Retinal pigment epithelial cell (primary cell): ENCODE measurements at regions not wholly inside any gene's neighbourhood (a gene's known extent, or its start where the extent isn't known, plus 50 kb on each side); places are given as distances from the start of the nearest gene placed in this dataset.
A peak's percentile ranks its signal among the peaks of the same experiment; 100 is the strongest.

ENCODE experiments used
- DNase-seq: peaks from one replicate; pipeline ENCODE4 v3.0.0-alpha.2; 2010; ENCODE audit warnings: low read depth
- H3K4me3 ChIP-seq: 2 replicates; pipeline ENCODE4 v1.5.1; 2011; ENCODE audit warnings: mild to moderate bottlenecking, low read length, control low read depth, moderate library complexity
- TF ChIP-seq, protein P1 (sequence below): conservative IDR thresholded peaks from 2 replicates; pipeline ENCODE4 v1.5.1; 2011; ENCODE audit warnings: low read depth, low read length, control low read depth, inconsistent platforms

DNA sequence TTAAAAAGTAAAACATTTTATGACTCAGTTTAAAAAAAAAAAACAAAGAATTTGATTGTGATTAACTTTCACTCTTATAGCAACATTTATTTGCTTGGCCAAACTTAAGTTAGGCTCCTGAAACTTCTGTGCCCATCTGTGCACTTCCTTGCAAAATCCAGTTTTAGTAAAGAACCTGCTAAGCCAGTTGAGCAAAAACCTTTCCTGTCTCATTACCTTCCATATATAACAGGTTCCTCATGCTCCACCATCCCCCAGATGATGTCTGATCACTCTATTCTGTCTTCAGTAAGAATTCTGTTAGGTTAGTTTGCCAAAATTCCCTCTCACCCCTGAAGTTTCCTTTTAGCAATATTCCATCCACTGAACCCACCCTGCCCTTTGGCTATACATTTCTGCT lies 1200.5 kb downstream of the C4orf33 start:
- TF ChIP-seq, protein P1, sequence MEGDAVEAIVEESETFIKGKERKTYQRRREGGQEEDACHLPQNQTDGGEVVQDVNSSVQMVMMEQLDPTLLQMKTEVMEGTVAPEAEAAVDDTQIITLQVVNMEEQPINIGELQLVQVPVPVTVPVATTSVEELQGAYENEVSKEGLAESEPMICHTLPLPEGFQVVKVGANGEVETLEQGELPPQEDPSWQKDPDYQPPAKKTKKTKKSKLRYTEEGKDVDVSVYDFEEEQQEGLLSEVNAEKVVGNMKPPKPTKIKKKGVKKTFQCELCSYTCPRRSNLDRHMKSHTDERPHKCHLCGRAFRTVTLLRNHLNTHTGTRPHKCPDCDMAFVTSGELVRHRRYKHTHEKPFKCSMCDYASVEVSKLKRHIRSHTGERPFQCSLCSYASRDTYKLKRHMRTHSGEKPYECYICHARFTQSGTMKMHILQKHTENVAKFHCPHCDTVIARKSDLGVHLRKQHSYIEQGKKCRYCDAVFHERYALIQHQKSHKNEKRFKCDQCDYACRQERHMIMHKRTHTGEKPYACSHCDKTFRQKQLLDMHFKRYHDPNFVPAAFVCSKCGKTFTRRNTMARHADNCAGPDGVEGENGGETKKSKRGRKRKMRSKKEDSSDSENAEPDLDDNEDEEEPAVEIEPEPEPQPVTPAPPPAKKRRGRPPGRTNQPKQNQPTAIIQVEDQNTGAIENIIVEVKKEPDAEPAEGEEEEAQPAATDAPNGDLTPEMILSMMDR = no peak
- no peak overlapping the region for H3K4me3 ChIP-seq
- DNase-seq = no peak

DNA sequence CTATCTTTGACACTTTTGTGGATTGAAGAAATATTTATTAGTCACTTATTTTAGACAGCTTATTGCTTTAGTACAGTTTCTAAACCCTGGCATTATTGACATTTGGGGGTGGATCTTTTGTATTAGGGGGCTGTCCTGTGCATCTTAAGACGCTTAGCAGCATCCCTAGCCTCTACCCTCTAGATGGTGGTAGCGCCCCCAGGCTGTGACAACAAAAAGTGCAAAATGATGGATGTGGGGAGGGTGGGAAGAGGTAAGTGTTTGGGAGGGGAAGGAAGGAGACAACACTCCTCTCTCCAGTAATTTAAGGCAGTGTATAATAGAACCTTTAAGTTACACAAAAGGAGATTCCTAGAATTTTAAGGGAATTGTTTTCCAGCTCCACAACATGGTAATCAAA lies 1210.6 kb downstream of the C4orf33 start:
- no peak for DNase-seq
- TF ChIP-seq, protein P1 = peak; percentile 7

DNA sequence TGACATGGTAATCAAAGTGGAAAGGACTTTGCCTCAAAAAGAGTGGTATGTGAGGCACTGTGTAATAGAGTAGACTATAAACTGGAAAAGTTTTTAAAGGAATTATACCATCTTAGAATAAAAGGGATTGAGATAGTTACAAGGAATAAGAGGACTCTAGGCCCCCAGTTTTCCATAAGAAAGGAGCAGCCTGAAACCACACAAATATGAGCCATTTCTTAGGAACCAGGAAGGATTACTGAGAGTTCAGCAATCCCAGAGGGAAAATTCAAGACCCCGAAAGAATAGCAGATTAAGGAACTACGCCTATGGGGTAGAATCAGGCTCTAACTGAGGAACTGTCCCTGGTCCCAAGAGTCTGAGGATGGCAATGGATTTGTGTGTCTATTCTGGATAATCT lies 1213.3 kb downstream of the C4orf33 start:
- no peak for DNase-seq
- H3K4me3 ChIP-seq = no peak overlapping the region
- TF ChIP-seq, protein P1 = no peak

More for the DNA sequence above, 1210.6 kb downstream of the C4orf33 start:
- no peak overlapping the region for H3K4me3 ChIP-seq

DNA sequence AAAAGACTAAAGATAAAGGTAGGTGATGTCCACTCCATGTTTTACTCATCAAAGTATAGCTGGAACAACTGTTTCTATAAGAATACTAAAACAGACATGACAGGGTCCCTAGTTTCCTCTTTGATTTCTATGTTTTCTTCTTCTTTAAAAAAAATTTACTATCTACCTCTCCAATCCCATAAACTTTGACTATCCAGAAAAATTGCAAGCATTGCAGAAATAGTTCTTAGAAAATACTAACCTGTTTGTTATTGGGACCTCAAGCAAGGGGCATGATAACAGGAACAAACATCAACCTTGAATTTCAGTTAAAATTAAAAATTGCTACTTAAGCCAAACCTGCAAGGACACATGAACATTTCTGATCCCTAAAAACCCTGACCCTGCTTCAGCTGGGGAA lies 1226.5 kb downstream of the C4orf33 start:
- H3K4me3 ChIP-seq = no peak overlapping the region
- TF ChIP-seq, protein P1 = no peak
- DNase-seq = no peak

DNA sequence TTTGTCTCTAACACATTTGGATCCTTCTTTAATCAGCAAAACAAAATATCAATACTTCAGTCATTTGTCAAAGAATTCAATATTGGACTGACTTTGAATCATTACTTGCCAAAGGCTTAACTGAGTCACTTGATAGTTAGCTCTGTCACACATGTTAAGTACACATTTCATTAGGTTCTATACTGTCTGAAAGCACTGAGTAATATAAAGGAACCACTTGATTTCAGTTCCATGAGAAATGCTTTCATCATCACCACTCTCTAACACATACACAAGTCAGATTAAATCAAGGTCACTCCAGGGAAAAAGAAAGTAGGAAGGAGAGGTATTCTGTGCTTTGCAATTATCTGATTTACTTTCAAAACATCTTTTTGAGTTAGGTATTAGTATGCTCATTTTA lies 1233.1 kb downstream of the C4orf33 start:
- TF ChIP-seq, protein P1 = no peak
- no peak overlapping the region for H3K4me3 ChIP-seq
- peak; percentile 5 for DNase-seq

DNA sequence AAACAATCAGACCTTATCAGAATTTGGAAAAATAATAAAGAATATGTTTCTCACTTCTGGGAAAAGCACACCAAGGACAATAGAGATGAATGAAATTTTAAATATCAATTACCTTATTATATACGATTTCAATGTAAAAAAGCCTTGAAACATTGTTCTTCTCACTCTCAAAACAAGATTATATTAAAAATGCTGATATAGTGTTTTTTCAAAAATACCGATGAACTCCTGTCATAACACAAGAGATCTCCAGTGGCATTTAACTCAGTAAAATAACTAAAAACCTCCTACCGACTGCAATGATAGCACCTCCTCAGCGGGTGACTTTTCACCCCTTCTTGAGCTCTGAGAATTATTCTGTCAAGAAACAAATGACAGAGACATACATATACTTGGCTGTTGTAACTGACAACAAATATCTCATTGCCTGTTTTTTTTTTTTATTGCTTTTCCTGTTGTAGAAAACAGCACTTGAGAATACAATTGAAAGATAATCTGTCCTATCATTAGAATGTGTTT lies 1237.3 kb downstream of the C4orf33 start:
- TF ChIP-seq, protein P1 = no peak
- no peak overlapping the region for H3K4me3 ChIP-seq
- no peak for DNase-seq

DNA sequence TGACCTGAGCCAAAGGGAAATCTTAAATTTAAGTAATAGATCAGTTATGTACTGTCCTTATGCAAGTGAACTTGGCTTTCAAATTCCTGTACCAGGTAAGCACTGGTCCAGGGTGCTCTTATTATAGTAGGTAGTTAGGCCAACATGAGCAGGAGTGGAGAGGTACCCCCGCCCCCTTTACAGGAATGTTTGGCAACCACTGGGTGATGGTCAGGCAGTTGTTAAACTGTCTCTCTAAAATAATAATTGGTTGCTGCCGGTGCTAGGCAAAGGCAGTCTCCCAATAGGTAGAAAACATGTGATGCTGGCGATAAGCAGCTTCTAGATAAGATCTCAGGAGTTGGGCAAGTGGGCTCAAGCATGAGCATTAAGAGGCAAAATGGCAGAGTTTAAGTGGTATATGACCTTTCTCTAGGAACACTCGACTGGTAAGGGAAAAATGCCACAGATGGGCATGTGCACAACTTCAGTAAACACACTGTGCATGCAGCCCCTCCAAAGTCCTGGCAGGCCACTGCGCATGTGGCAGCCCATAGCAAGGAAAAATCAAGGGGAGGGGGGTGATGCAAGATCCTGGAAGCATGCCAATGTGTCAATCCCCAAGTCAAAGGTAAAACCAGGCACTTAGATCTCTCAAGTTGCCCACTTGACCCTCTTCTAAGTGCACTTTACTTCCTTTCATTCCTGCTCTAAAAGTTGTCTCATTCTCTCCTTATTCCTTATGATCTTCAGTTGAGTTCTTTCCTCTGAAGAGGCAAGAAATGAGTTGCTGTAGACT lies 1239.7 kb downstream of the C4orf33 start:
- DNase-seq = no peak
- no peak overlapping the region for H3K4me3 ChIP-seq
- TF ChIP-seq, protein P1 = no peak
